ENCODE measurements at regions not wholly inside any gene's neighbourhood (a gene's known extent, or its start where the extent isn't known, plus 50 kb on each side); places are given as distances from the start of the nearest gene placed in this dataset.

DNA sequence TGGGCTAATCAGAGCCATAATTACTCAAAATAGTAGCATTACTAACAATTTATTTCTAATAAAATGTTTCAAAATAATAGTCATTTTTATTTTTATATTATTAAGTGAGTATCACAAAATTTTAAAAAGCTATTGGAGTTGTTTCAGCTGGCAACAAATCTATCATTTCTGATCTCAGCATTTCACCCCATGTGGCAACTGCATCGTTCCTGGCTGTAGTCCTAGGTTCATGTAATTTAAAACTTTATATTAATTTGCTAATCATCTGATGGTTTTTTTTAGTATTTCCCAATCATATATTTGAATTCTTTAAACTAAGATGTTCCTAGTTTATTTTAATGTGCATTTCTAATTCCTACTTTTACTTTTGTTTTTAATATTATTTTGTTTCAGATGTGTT lies 293.0 kb upstream of the AKR1E2 start:
- no peak for DNase-seq (ENCODE audit: low read depth, low spot score)

DNA sequence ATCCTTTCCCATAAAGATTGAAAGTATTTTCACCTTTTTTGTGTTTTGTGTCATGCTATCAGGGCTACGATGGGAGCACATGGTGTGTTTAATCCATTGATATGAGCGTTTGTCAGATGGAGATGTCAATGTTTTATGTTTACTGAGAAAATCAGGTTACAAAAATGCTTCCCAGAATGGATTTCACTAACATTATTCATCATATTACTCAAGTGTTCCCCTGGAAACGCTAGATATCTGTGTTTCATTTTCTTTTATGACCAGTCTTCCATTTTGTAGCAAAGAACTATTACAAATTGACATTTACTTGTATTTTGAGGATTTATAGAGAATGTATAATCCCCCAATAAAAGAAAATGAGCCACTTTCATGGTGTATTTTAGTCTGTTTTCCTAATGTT lies 293.5 kb upstream of the AKR1E2 start:
- DNase-seq (ENCODE audit: low read depth, low spot score) = no peak

DNA sequence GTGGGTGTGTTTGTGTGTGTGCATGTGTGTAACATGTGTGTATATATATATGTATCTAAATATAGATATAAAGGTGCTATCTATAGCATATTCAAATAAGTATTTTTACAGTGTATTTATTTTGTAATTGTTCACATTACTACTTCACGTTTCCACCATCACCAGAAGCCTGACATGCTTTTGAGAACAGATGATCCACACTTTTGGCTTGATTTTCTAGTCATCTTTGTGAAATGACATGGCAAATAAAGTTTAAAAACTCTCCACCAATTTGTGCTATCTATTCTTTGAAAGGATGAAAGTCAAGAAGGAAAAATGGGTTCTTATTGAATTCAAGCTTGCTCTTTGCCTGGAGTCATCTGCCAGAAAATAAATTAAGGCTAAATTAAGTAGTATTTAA lies 294.0 kb upstream of the AKR1E2 start:
- DNase-seq (ENCODE audit: low read depth, low spot score) = no peak

DNA sequence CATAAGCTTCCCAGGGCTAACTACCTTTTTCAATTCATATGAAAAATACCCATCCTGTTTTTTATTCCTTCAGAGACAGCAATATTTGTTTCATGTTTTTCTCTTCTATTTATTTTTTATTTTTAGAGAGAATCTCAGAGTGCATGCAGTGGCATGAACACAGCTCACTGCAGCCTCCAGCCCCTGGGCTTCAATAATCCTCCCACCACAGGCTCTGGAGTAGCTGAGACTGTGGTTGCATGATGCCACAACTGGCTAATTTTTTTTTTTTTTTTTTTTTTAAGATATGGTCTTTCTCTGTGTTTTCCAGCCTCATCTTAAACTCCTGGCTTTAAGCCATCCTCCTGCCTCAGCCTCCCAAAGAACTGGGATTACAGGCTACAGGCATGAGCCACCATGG lies 296.7 kb upstream of the AKR1E2 start:
- no peak for DNase-seq (ENCODE audit: low read depth, low spot score)

DNA sequence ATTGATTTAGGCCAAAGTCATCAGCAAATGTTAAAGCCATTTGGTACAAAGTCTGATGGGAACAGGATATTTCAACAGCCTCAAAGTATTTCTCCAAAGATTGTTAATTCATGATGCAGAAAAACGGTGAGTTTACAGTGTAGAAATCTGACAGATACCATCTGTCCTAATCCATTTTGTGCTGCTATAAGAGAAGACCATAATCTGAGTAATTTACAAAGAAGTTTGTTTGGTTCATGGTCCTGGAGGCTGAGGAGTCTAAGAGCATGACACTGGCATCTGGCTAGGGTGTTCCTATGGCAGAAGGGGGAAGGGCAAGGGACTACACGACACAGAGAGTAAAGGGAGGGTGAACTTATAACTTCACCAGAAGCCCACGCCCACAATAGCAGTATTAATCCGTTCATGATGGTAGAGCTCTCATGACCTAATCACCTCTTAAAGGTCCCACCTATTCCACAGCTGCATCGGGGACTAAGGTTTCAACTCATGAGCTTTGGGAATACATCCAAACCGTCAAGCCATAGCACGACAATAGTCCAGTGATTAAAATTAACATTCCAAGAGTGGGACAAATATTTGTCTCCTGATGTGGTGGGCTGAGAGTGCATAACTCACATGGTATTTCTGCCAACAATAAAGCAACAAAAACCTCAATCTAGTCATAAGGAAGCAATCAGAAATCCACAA lies 298.6 kb upstream of the AKR1E2 start:
- DNase-seq (ENCODE audit: low read depth, low spot score) = no peak

DNA sequence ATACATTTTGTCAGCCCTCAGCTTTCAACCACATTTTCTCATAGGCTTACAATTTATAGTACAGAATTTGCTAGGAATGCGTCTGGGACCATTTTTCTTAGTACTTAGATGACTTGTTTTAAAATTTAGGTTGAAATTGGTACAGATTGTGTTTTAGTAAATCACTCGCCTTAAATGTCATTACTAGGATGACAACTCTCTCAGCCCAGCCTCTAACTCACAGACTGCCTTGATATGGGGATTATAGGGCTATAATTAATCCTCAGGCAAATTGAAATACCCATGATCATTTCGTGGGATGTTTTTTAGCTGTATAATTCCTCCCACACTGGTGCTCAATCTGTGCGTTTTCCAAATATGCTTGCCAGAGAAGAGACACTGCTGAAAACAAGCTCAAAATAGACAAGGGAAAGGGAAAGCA lies 299.7 kb upstream of the AKR1E2 start:
- no peak for DNase-seq (ENCODE audit: low read depth, low spot score)

DNA sequence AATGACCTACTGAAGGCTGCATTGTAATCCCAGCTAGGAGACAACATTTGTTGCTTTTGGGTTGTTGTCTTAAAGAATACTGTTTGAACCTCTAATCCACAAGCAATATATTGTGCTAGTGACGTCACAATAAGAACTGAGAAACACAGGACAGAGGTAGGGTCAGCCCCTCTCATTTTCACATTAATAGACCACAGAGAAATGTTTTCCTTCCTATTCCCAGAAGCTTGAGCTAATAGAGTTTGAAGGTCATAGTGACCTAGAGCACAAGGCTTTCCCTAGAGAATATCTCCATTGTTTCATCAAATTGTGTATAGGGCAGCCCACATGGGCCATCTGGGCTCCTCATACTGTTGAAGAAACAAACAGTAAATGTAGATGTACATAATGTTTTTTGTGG lies 300.9 kb upstream of the AKR1E2 start:
- no peak for DNase-seq (ENCODE audit: low read depth, low spot score)

DNA sequence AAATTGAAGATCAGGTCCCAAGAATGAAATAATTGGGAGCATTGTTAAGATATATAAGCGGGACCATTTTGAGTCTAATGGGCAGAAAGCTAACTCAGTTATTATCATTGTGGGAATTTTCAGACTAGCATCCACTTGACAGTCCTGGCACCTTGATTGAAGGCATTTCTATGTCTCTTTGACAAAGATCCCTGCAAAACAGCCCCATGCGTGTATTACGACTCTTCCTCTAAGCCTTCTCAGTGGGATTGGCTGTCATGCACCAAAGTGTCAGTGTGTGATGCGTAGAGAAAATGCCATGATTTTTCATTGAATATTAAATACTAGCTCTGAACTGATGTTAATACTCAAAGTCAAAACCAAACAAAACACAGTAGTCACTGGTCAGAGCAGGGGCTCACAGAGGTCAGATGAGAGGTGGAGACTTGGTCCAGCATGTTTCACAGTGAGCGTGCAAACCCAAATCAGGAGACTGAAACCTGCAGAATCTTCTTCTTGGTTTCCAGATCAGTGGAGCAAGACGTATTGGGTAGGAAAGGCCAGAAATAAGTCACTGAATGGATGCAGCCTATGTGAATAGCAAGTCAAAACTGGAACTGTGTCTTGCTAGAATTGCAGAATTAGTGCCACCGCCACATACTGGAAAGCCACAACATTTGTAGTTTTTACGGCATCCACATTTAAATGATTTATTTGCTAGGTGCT lies 303.6 kb upstream of the AKR1E2 start:
- DNase-seq (ENCODE audit: low read depth, low spot score) = no peak

DNA sequence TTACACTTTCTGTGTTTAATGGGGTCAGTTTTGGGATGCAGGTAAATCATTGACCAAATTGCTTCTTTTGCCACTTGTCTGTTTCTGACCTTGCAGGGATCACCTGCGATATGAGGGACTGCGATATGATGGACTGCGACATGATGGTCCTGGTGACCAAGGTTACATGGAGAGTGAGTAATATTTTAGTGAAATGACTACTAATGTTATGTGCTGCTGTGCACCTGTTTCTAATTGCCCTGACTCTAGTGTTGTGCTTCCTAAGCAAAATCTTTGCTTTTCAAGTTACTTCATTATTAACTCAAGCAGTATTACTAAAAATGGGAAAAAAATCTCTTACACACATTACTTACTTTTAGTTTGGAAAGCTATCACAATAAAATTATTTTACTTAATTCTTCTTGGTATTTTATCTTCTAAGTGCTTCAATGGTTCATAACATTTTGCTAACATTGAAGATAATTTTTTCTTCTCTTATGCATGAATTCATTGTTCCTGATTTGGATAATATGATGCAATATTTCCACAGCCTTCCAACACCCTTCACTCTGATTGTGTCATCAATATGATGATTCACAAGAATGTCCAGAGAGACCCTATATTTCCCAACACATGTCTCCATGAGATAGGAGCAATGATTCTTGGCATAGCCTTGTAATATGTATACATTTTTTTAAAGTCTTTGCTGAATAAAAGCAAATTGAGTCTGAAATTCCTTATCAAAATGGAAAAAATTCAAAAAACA lies 306.2 kb upstream of the AKR1E2 start:
- DNase-seq (ENCODE audit: low read depth, low spot score) = no peak

DNA sequence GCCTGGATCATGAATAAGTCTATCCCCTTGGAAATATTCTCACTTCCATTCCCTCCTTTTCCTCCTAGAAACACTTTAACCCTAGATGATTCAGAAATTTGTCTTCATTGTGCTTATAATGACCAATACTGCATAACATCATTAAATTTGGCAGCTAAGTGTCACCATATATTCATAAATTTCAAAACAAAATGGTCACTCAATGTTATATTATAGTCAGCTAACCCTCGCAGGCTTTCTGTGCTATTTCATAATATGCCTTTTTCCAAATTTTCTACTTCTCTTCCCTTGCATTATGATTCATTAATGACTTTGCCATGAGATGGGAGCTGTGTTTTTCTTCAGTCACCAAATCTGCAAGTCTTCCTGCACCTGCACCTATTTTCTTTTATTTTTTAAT lies 308.3 kb upstream of the AKR1E2 start:
- no peak for DNase-seq (ENCODE audit: low read depth, low spot score)

DNA sequence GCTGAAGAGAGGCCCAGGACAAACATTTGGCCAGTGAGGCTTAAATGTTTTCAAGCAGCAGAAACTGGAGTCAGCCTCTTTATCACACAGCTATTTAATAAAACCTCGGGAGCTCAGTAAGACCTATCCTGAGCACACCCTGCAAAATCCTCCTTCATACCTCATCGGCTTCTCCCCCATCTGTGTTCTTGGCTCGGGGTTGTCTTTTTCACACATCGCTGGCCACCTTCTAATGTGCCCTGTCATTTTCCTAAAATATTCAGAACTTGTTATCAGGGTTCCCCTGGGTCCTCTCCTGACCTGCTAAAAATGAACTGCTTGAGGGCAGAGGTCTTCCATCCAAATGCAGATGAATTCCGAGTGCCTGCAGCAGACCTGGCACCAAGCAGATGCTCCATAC lies 310.3 kb upstream of the AKR1E2 start:
- DNase-seq (ENCODE audit: low read depth, low spot score) = no peak

DNA sequence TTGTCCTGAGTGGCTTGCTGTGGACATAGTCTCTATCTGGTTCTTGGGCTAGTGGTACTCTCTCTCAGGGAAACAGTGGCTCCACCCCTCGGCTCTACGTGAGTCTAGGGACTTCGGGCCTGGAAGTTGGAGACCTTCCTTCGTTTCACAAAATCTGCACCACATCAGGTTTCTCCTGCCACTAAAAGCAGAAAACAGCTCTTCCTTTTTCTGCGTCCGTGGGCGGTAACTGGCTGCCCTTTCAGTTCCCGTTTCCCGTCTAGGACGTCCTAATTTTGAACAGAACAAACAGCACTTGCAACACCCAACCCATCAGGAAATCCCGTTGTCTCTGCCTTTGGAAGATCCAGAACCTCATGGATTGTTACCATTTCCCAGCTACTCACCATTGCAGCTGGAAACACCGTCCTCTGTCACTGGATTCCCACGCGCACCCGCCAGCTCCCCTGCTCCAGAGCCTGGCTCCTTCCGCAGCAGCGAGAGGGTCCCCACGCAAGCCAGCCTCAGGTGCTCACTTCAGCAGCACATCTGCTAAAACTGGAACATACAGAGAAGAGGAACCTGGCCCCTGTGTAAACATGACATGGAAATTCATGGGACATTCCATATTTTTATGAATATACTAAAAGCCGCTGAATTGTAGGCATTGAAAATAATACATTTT lies 311.4 kb upstream of the AKR1E2 start:
- no peak for DNase-seq (ENCODE audit: low read depth, low spot score)

DNA sequence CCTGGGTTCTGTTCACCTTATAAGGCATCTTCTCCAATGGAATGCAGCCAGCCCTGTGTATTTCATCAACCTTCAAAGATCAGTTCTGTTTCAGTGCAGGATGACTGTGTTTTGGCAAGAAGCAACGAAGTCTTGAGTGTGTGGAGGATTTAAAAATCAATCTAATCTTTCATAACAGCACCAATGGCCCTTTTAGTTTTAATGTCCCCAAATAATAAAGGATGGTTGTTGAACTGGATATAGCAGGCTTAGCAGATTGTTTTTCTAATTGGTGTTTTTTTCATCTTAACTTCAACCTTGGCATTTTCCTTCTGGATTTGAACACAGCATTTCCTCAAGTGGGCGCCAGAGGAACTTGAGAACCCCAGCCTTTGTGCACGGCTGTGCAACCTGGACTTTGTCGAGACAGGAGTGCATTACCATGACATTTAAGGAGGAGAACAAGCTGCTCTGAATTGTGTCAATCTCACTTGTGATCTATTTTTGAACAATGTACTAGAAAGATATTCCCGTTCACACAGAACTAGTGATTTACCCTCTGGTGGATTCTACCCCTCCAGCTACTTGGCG lies 313.3 kb upstream of the AKR1E2 start:
- DNase-seq (ENCODE audit: low read depth, low spot score) = peak; percentile 32

DNA sequence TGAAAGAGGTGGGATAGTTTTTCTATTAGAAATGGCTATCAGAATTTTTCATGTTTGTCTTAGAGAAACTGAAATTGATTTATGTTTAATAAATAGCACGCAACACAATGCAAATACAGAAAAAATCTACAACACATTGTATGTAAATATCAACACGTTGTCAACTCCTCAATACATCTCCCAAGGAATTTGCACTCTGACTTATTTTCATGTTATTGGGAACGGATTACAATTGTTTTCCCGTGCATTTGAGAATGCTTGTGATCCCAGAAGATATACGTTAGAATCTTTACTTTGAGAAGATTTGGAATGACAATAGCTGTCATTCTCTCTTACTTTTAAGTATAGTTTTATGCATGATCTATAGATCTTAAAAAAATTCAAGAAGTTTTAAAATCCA lies 313.8 kb upstream of the AKR1E2 start:
- DNase-seq (ENCODE audit: low read depth, low spot score) = no peak

DNA sequence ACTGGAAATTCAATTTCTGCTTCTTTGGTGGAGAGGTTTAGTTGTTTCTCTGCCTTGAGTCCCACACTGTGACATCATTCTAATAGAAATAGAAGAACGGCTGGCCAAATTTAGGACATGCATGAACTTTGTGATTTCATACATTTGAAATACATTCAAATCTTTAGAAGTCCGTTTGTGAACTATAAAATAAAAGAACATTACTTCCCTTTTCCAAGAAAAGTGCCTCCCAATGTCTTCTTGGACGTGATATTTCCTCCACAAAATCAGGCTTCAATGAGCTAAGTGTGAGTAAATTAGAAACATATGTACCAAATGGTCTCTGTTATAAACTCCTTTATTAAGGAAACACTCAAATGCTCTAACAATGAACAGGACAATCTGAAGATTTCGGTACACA lies 314.5 kb upstream of the AKR1E2 start:
- DNase-seq (ENCODE audit: low read depth, low spot score) = no peak

DNA sequence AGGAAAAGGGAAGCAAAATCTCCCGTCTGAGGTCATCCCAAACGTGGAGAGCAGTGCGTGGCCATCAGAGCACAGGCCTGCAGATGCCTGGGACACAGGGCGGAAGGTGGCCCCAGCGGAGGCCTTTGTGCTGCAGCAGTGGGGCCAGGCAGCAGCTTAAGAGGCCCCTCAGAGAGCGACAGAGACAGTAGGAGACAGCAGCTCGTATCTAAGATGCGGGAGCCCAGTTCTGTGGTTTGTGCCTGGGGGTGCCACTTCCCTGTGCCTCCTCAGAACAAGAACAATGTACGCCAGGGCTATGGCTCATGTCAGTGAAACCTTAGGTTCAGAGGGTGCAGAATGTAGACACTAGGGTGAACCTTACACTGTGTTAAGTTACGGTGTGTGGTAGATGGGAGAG lies 316.6 kb upstream of the AKR1E2 start:
- DNase-seq (ENCODE audit: low read depth, low spot score) = no peak

DNA sequence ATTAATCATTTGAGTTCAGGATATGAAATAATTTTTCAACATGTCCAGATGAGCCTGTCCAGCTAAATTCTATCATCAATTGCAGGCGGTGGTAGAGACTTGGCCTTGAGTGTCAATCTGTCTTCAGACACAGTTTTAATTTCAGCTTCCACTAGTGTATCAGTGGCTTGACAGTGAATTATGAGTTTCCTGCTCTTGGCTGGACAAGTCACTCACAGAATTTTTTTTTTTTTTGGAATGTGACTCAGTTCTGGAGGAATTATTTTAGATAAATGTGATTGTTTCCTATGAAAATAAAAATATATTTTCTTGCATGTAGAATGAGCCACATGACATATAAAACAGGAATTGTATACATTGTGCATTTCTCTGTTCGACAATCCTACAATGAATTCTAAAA lies 319.9 kb upstream of the AKR1E2 start:
- no peak for DNase-seq (ENCODE audit: low read depth, low spot score)

DNA sequence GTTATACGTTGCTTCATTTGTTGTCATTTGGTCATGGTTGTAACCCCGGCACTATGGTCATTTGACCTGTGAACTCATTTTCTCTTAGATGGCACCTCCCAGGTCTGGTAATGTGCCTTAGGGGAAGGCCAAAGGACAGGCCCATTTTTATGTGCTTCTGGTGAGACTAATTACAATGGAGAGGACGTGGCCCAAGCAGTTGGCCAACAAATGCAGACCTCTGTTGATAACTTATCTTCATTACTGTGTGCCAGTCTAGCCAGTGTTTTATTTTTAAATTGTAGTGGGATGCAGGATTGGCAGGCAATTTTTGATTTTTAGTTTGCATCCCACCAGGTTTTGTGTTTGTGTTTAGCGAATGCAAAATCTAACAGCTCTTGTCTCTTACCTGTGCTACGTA lies 321.5 kb upstream of the AKR1E2 start:
- no peak for DNase-seq (ENCODE audit: low read depth, low spot score)

DNA sequence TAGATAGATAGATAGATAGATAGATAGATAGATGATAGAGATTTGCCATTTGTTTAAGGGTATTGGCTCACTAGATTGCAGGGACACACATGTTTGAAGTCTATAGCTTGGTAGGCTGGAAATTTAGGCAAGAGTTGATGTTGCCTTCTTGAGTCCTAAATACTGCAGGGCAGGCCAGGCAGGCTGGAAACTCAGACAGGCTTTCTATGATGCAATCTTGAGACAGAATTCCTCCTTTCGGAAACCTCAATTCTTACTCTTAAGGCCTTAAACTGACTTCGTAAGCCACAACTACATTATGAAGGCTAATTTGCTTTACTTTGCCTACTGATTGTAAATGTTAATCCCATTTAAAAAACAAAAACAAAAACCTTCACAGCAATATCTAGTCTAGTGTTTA lies 322.9 kb upstream of the AKR1E2 start:
- no peak for DNase-seq (ENCODE audit: low read depth, low spot score)

DNA sequence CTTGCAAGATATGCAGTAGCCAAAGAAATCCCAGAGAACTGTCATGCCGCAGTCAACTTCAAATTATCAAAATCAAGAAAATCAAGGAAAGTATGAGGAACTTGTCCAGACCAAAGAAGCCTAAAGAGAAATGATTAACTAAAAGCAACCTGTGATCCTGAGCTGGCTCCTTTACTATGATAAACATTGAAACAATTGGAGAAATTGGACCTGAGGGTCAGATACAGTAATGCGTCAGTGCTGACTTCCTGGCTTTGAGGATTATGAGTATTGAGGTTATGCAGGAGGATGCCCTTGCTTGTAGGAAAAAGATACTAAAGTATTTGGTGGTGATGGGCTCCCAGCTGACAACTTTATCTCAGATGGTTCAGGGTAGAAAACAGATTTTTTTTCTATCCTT lies 324.7 kb upstream of the AKR1E2 start:
- DNase-seq (ENCODE audit: low read depth, low spot score) = no peak

DNA sequence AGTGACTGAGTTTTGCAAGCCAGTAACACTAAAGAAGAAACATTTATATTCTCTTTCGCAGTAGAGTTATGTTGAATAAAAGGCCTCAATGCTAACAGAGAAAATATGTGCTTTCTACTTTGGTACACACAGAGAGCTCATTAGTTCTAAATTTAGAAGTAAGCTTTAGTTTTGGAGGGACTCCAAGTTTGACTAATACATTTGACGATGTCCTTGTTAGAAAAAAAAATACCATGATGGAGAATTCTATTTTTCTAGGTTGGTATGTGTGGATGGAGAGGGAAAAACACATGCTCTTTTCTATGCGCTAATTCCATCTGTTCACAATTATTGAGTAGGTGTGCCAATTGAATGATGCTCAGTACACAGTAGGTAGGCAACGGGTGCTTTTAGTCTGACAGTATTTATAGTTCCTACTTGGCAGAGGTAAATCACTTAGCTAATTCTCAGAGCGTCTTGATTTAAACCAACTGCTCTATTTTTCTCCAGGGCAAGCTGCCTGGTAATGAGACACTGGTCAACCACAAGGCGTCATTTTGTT lies 327.2 kb upstream of the AKR1E2 start:
- DNase-seq (ENCODE audit: low read depth, low spot score) = no peak

DNA sequence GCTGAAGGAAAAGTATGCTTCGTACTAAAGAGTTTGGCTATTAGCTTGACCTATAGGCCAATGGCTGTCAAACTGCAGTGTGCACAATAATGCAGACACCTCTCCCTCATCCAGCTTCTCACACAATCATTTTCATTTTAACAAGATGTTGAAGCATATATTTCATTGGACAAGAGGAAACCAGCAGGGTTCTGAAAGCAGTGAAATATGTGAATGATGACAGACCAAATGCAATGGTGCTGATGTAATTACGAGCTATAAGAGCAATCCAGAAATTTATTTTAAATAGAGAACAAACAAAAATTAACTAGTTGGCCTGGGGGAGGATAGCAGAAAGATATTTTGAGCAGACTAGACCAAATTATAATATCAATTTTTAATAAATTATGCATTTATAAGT lies 331.5 kb upstream of the AKR1E2 start:
- no peak for DNase-seq (ENCODE audit: low read depth, low spot score)
